HCT116 (cell line): ENCODE measurements at regions not wholly inside any gene's neighbourhood (a gene's known extent, or its start where the extent isn't known, plus 50 kb on each side); places are given as distances from the start of the nearest gene placed in this dataset.

ENCODE experiments used
- ATAC-seq: fragments of 200-7000 bp; cut with Tn5 transposase; 2 replicates; pipeline ENCODE4 v1.9.1; 2020; ENCODE audit warnings: mild to moderate bottlenecking, moderate library complexity
- BruUV-seq: library from RNA; stranded (reverse); fragments of 400-500 nt; replicated peaks from 2 replicates; lab custom pipeline; 2021; lab: Mats Ljungman, UMichigan
- CTCF ChIA-PET: fragments of 300-600 bp; sonication (Branson Sonifier 250); formaldehyde crosslinking; loops from one replicate; lab custom pipeline; 2021; ENCODE audit warnings: antibody characterized with exemption; lab: Charles Lee
- POLR2A ChIA-PET: fragments of 300-600, 350-600 bp; sonication (Branson Sonifier 250); formaldehyde crosslinking; loops from one replicate; lab custom pipeline; 2021; ENCODE audit warnings: antibody characterized with exemption; lab: Charles Lee
- RAD21 ChIA-PET, 2 experiments: fragments of 300-600 bp; sonication (Branson Sonifier 250); formaldehyde crosslinking; loops; one replicate each; lab custom pipeline; 2023; ENCODE audit warnings: low total read pairs in 2 of 2; ENCODE audit not compliant: uncharacterized antibody in 2 of 2, unreplicated experiment in 2 of 2, low non-redundant PET in 1 of 2; lab: Charles Lee
- DNase-seq: peaks from one replicate; pipeline ENCODE4 v3.0.0-alpha.2; 2010; ENCODE audit warnings: low read depth, low spot score
- H2AFZ ChIP-seq: fragments of 200-600 bp; shearing (Covaris generic), sonication (generic); 2 replicates; pipeline ENCODE4 v1.6.1; 2017; ENCODE audit warnings: low read depth, mixed run types, mixed read lengths, antibody characterized with exemption, low read length; ENCODE audit not compliant: poor library complexity, severe bottlenecking
- H3K27ac ChIP-seq: 2 replicates; pipeline ENCODE4 v1.5.1; 2012; ENCODE audit warnings: low read depth, low read length
- H3K27me3 ChIP-seq: fragments of 200-600 bp; sonication (generic); 2 replicates; pipeline ENCODE4 v1.6.1; 2016; ENCODE audit warnings: mixed run types, low read length, mixed read lengths; ENCODE audit not compliant: insufficient read depth
- H3K36me3 ChIP-seq, 2 experiments: fragments of 200-500 bp in 1 of 2; fragments of 200-600 bp in 1 of 2; sonication (Bioruptor generic) in 1 of 2; sonication (generic) in 1 of 2; 2 replicates each; pipeline versions ENCODE4 v1.5.1 to v1.6.1; 2014 to 2016; ENCODE audit warnings: low read length in 2 of 2, inconsistent platforms in 1 of 2, mixed read lengths in 1 of 2, mixed run types in 1 of 2; ENCODE audit not compliant: insufficient read depth in 2 of 2, control insufficient read depth in 1 of 2
- H3K4me1 ChIP-seq, 2 experiments: fragments of 200-600 bp in 1 of 2; sonication (generic) in 1 of 2; 2 replicates each; pipeline versions ENCODE4 v1.5.1 to v1.6.1; 2012 to 2017; ENCODE audit warnings: low read length in 2 of 2, inconsistent platforms in 1 of 2, mild to moderate bottlenecking in 1 of 2, mixed read lengths in 1 of 2, mixed run types in 1 of 2, moderate library complexity in 1 of 2; ENCODE audit not compliant: insufficient read depth in 2 of 2, control insufficient read depth in 1 of 2
- H3K4me2 ChIP-seq: fragments of 200-600 bp; sonication (generic); 2 replicates; pipeline ENCODE4 v1.6.1; 2017; ENCODE audit warnings: mixed run types, low read length, mixed read lengths
- H3K4me3 ChIP-seq, 2 experiments: fragments of 200-600 bp in 1 of 2; sonication (generic) in 1 of 2; replicated peaks in 1 of 2; 2 replicates each; pipeline ENCODE4 v1.5.1; 2011 to 2016; ENCODE audit warnings: low read length in 2 of 2, control low read depth in 1 of 2, low read depth in 1 of 2, mild to moderate bottlenecking in 1 of 2, mixed read lengths in 1 of 2, mixed run types in 1 of 2
- H3K79me2 ChIP-seq: fragments of 200-600 bp; sonication (generic); 2 replicates; pipeline ENCODE4 v1.6.1; 2017; ENCODE audit warnings: mild to moderate bottlenecking, mixed run types, low read length, moderate library complexity, mixed read lengths; ENCODE audit not compliant: insufficient read depth
- H3K9ac ChIP-seq: fragments of 200-600 bp; sonication (generic); 2 replicates; pipeline ENCODE4 v1.6.1; 2016; ENCODE audit warnings: low read length, mixed read lengths
- H3K9me2 ChIP-seq: fragments of 200-600 bp; sonication (generic), shearing (Covaris generic); 2 replicates; pipeline ENCODE4 v1.6.1; 2017; ENCODE audit warnings: mixed run types, mild to moderate bottlenecking, moderate library complexity; ENCODE audit not compliant: insufficient read depth
- H3K9me3 ChIP-seq, 2 experiments: fragments of 200-500 bp in 1 of 2; fragments of 200-600 bp in 1 of 2; sonication (Bioruptor generic) in 1 of 2; sonication (generic) in 1 of 2; 2 replicates each; pipeline ENCODE4 v1.6.1; 2014 to 2017; ENCODE audit warnings: low read length in 2 of 2, mixed read lengths in 2 of 2, inconsistent platforms in 1 of 2, low read depth in 1 of 2, mild to moderate bottlenecking in 1 of 2, mixed run types in 1 of 2, moderate library complexity in 1 of 2; ENCODE audit not compliant: control insufficient read depth in 1 of 2, insufficient read depth in 1 of 2
- H4K20me1 ChIP-seq: fragments of 200-600 bp; sonication (generic), shearing (Covaris generic); 2 replicates; pipeline ENCODE4 v1.6.1; 2017; ENCODE audit warnings: mixed run types, mild to moderate bottlenecking, moderate library complexity; ENCODE audit not compliant: insufficient read depth
- CEBPB ChIP-seq: IDR thresholded peaks from 2 replicates; pipeline ENCODE4 v1.6.1; 2012; ENCODE audit warnings: low read depth
- EZH2 ChIP-seq: fragments of 200-600 bp; sonication (generic); IDR thresholded peaks from 2 replicates; pipeline ENCODE4 v1.6.1; 2017; ENCODE audit warnings: antibody characterized with exemption, mixed run types
- EZH2phosphoT487 ChIP-seq: fragments of 200-600 bp; IDR thresholded peaks from 2 replicates; pipeline ENCODE4 v1.6.1; 2018; ENCODE audit warnings: antibody characterized with exemption, borderline replicate concordance
- JUND ChIP-seq: IDR thresholded peaks from 2 replicates; pipeline ENCODE4 v1.6.1; 2012
- RAD21 ChIP-seq: IDR thresholded peaks from 2 replicates; pipeline ENCODE4 v1.6.1; 2012; ENCODE audit warnings: low read depth, mild to moderate bottlenecking
- SRF ChIP-seq: IDR thresholded peaks from 2 replicates; pipeline ENCODE4 v1.6.1; 2012; ENCODE audit warnings: low read depth
- TCF7L2 ChIP-seq: IDR thresholded peaks from 2 replicates; pipeline ENCODE4 v1.7.0; 2011; ENCODE audit warnings: borderline replicate concordance, inconsistent platforms; ENCODE audit not compliant: insufficient read depth, insufficient read length; ENCODE audit errors: extremely low read depth
- YY1 ChIP-seq: IDR thresholded peaks from 2 replicates; pipeline ENCODE4 v1.6.1; 2011; ENCODE audit warnings: low read length, low read depth, moderate library complexity, mild to moderate bottlenecking; ENCODE audit not compliant: insufficient replicate concordance; ENCODE audit errors: extremely low read depth
- ZBTB33 ChIP-seq: IDR thresholded peaks from 2 replicates; pipeline ENCODE4 v1.6.1; 2011; ENCODE audit warnings: mild to moderate bottlenecking, low read length, moderate library complexity; ENCODE audit not compliant: insufficient replicate concordance; ENCODE audit errors: extremely low read depth
- intact Hi-C: fragments of 100-400 bp; cut with micrococcal nuclease; formaldehyde crosslinking; loops from 2 replicates; pipeline ENCODE4 v1.10.0; 2022

GRCh38 chr2:118524911-118525310 lies 322.5 kb downstream of the EN1 start:
- no peak overlapping the region for H2AFZ ChIP-seq
- no peaks in the 10 kb centered on the region for H4K20me1 ChIP-seq
- H3K9me3 ChIP-seq: peaks cover 0 to 10% of the 10 kb centered on the region in 2 experiments; a peak in 1 of 4 replicates
- no peaks in the 10 kb centered on the region for H3K27me3 ChIP-seq
- no TSS peak for BruUV-seq
- ChIA-PET POLR2A (no interaction called here), RAD21 (no interaction called here), CTCF (no interaction called here)
- intact Hi-C loops: no loop called here
- no peak overlapping the region for H3K4me2 ChIP-seq
- H3K27ac ChIP-seq: no peak overlapping the region
- TF ChIP-seq ZBTB33: no peak
- no peak for TF ChIP-seq CEBPB
- TF ChIP-seq JUND: no peak
- TF ChIP-seq EZH2phosphoT487: no peak
- no peak for TF ChIP-seq TCF7L2
- no peak for TF ChIP-seq EZH2
- TF ChIP-seq YY1: no peak
- no peak for TF ChIP-seq SRF
- no peak for TF ChIP-seq RAD21
- H3K9me2 ChIP-seq: no peaks in the 10 kb centered on the region
- H3K4me3 ChIP-seq: no peak overlapping the region
- ATAC-seq (no peak), DNase-seq (no peak)
- no peaks in the 10 kb centered on the region for H3K79me2 ChIP-seq
- no peak overlapping the region for H3K9ac ChIP-seq
- no peaks in the 10 kb centered on the region for H3K4me1 ChIP-seq
- H3K36me3 ChIP-seq: no peaks in the 10 kb centered on the region
